ENCODE measurements at regions not wholly inside any gene's neighbourhood (a gene's known extent, or its start where the extent isn't known, plus 50 kb on each side); places are given as distances from the start of the nearest gene placed in this dataset.
"Not testable (repeated sequence)": the region's sequence is repeated elsewhere in the genome, so short reads cannot be mapped to it uniquely, and the experiment has no call there.

DNA sequence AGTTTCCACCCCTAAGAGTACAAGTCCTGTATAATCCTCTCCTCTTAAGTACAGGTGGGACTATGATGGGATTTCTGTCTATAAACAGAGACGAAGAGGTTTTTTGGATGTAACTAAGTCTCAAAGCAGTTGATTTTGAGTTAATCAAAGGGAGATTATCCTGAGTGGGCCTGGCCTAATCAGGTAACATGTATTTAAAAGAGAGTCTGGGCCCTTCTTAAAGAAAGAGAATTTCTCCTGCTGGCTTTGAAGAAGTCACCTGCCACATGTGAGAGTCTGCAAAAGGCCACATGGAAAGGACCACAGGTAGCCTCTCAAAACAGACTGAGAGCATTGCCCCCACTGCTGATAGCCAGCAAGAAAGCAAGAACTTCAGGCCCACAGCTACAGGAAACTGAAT lies 142.3 kb downstream of the IRX5 start:
- POLR2A ChIA-PET: no interaction called here
- Mint-ChIP-seq H3K27ac (ENCODE audit: low read depth, unreplicated experiment) (no peak overlapping the region), H3K4me1 (ENCODE audit: insufficient read depth, unreplicated experiment) (peaks cover 6% of the 10 kb centered on the region), H3K4me3 (ENCODE audit: unreplicated experiment) (no peak overlapping the region), H3K9me3 (ENCODE audit: unreplicated experiment) (no peaks in the 10 kb centered on the region), H3K27me3 (ENCODE audit: insufficient read depth, unreplicated experiment) (no peaks in the 10 kb centered on the region), H3K36me3 (ENCODE audit: insufficient read depth, unreplicated experiment) (no peaks in the 10 kb centered on the region)
- intact Hi-C loops (cut with micrococcal nuclease): no loop called here
- DNase-seq (ENCODE audit: unreplicated experiment): no peak
- CTCF ChIA-PET: interaction anchor here (0.6 kb wide), 1 partner anchor 37 kb away, joined by 3 read pairs; no protein-coding TSS in a partner anchor
- BruUV-seq (replicated peaks): no TSS peak
- no peak for TF ChIP-seq CTCF (IDR thresholded peaks at IDR 0.05; ENCODE audit: unreplicated experiment)

GRCh38 chr16:55073830-55074229 lies 143.2 kb downstream of the IRX5 start:
- CTCF ChIA-PET: no interaction called here
- intact Hi-C loops (cut with micrococcal nuclease): no loop called here
- Mint-ChIP-seq H3K9me3 (ENCODE audit: unreplicated experiment) (no peaks in the 10 kb centered on the region), H3K27me3 (ENCODE audit: insufficient read depth, unreplicated experiment) (no peaks in the 10 kb centered on the region), H3K4me3 (ENCODE audit: unreplicated experiment) (no peak overlapping the region), H3K27ac (ENCODE audit: low read depth, unreplicated experiment) (no peak overlapping the region), H3K4me1 (ENCODE audit: insufficient read depth, unreplicated experiment) (peaks cover 6% of the 10 kb centered on the region), H3K36me3 (ENCODE audit: insufficient read depth, unreplicated experiment) (no peaks in the 10 kb centered on the region)
- no peak for DNase-seq (ENCODE audit: unreplicated experiment)
- POLR2A ChIA-PET: no interaction called here
- TF ChIP-seq CTCF (IDR thresholded peaks at IDR 0.05; ENCODE audit: unreplicated experiment): no peak
- BruUV-seq (replicated peaks): no TSS peak

DNA sequence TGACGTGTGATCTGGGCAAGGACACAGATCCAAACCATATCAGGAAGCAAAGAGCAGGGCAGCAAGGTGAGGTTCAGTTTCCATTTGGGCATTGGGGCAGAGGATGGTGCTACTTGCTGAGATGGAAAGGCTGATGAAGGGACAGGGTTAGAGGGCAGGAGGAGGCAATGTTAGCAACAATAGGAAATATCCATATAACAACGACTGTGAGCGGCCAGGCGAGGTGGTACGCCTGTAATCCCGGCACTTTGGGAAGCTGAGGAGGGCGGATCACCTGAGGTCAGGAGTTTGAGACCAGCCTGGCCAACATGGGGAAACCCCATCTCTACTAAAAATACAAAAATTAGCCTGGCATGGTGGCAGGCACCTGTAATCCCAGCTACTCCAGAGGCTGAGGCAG lies 144.5 kb downstream of the IRX5 start:
- H3K9me3 Mint-ChIP-seq (ENCODE audit: unreplicated experiment); BruUV-seq (replicated peaks); intact Hi-C loops (cut with micrococcal nuclease); POLR2A ChIA-PET; H3K4me1 Mint-ChIP-seq (ENCODE audit: insufficient read depth, unreplicated experiment); DNase-seq (ENCODE audit: unreplicated experiment); H3K36me3 Mint-ChIP-seq (ENCODE audit: insufficient read depth, unreplicated experiment); CTCF ChIA-PET; H3K4me3 Mint-ChIP-seq (ENCODE audit: unreplicated experiment); H3K27me3 Mint-ChIP-seq (ENCODE audit: insufficient read depth, unreplicated experiment); H3K27ac Mint-ChIP-seq (ENCODE audit: low read depth, unreplicated experiment): not testable (repeated sequence)

DNA sequence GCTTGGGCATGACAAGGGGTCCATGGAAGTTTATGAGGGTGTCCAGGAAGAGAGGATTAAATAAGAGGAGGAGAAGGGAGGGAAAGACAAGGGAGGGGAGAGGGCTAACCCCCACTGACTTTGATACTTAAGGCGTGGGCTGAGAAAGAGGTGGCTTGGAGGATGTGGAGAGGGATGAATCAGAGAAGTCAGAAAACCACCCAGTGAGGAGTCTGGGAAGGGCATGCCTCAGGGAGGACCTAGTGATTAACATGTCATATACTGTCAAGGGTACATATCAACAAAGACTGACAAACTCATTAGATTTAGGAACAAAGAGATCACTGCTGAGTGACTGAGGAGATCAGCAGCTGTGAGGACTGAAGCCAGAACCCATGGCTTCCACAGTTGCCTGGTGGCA lies 145.4 kb downstream of the IRX5 start:
- no TSS peak for BruUV-seq (replicated peaks)
- Mint-ChIP-seq H3K9me3 (ENCODE audit: unreplicated experiment) (no peaks in the 10 kb centered on the region), H3K36me3 (ENCODE audit: insufficient read depth, unreplicated experiment) (no peaks in the 10 kb centered on the region), H3K4me3 (ENCODE audit: unreplicated experiment) (no peak overlapping the region), H3K27me3 (ENCODE audit: insufficient read depth, unreplicated experiment) (no peaks in the 10 kb centered on the region), H3K27ac (ENCODE audit: low read depth, unreplicated experiment) (no peak overlapping the region), H3K4me1 (ENCODE audit: insufficient read depth, unreplicated experiment) (peaks cover 6% of the 10 kb centered on the region)
- ChIA-PET CTCF (interaction anchor here (0.6 kb wide), 1 partner anchor 252 kb away, joined by 4 read pairs; no protein-coding TSS in a partner anchor), POLR2A (no interaction called here)
- TF ChIP-seq CTCF (IDR thresholded peaks at IDR 0.05; ENCODE audit: unreplicated experiment): no peak
- no peak for DNase-seq (ENCODE audit: unreplicated experiment)
- intact Hi-C loops (cut with micrococcal nuclease): no loop called here

GRCh38 chr16:55077266-55077665 lies 146.6 kb downstream of the IRX5 start:
- peaks cover 6% of the 10 kb centered on the region for H3K4me1 Mint-ChIP-seq (ENCODE audit: insufficient read depth, unreplicated experiment)
- H3K27me3 Mint-ChIP-seq (ENCODE audit: insufficient read depth, unreplicated experiment): no peaks in the 10 kb centered on the region
- TF ChIP-seq CTCF (IDR thresholded peaks at IDR 0.05; ENCODE audit: unreplicated experiment): no peak
- DNase-seq (ENCODE audit: unreplicated experiment): no peak
- no peak overlapping the region for H3K27ac Mint-ChIP-seq (ENCODE audit: low read depth, unreplicated experiment)
- POLR2A ChIA-PET: no interaction called here
- BruUV-seq (replicated peaks): no TSS peak
- no peak overlapping the region for H3K4me3 Mint-ChIP-seq (ENCODE audit: unreplicated experiment)
- H3K36me3 Mint-ChIP-seq (ENCODE audit: insufficient read depth, unreplicated experiment): no peaks in the 10 kb centered on the region
- intact Hi-C loops (cut with micrococcal nuclease): no loop called here
- H3K9me3 Mint-ChIP-seq (ENCODE audit: unreplicated experiment): no peaks in the 10 kb centered on the region
- CTCF ChIA-PET: interaction anchor here (0.5 kb wide), 1 partner anchor 429 kb away, joined by 3 read pairs; no protein-coding TSS in a partner anchor
